DOHH2 (cell line): ENCODE measurements at regions not wholly inside any gene's neighbourhood (a gene's known extent, or its start where the extent isn't known, plus 50 kb on each side); places are given as distances from the start of the nearest gene placed in this dataset.

Experiments used
- CTCF ChIP-seq: fragments of 200-600 bp; sonication (generic); IDR thresholded peaks from one replicate; pipeline ENCODE4 v1.5.1; 2014; ENCODE audit warnings: antibody characterized with exemption, mild to moderate bottlenecking, low read depth, low read length; ENCODE audit not compliant: poor library complexity, severe bottlenecking
- EZH2phosphoT487 ChIP-seq: fragments of 200-600 bp; sonication (generic); IDR thresholded peaks from 2 replicates; pipeline ENCODE4 v1.6.1; 2017; ENCODE audit warnings: borderline replicate concordance, mild to moderate bottlenecking, antibody characterized with exemption, low read length, moderate library complexity, mixed read lengths

DNA sequence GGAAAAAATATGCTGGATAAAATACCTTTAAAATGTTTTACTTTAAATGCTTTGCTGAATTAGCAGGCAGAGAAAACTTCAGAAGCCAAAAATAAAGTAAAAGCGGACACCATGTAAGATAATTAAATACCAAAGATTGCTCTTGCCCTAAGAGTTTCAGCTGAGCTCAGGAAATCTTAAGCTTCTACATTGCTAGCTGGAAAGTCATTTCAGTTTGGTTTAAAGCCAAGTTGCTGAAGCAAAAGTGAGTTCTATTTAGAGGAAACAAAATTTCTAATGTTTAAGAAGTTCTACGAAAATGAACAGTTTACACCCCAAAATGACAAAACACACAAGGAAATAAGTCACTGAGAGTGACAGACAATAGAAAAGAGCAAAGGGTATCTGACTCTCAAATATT lies 310.0 kb downstream of the ADAMTS20 start:
- TF ChIP-seq CTCF (no peak), EZH2phosphoT487 (no peak)
